ENCODE measurements at regions not wholly inside any gene's neighbourhood (a gene's known extent, or its start where the extent isn't known, plus 50 kb on each side); places are given as distances from the start of the nearest gene placed in this dataset.

- Mint-ChIP-seq H3K9me3 (no peaks in the 10 kb centered on the region), H3K4me3 (no peak overlapping the region), H3K4me1 (no peaks in the 10 kb centered on the region), H3K27me3 (peaks cover 5% of the 10 kb centered on the region), H3K27ac (no peak overlapping the region), H3K36me3 (ENCODE audit: low read depth) (no peaks in the 10 kb centered on the region)
- intact Hi-C loops (cut with micrococcal nuclease), result no loop called here
- no peak for DNase-seq
These were observed 111.2 kb upstream of the ZMIZ1 start for GRCh38 chr10:78957471-78958039.

GRCh38 chr10:78959217-78959923 is 109.4 kb upstream of the ZMIZ1 start:
- no peak for DNase-seq
- no peak overlapping the region for H3K27ac Mint-ChIP-seq
- no peaks in the 10 kb centered on the region for H3K4me1 Mint-ChIP-seq
- no peaks in the 10 kb centered on the region for H3K9me3 Mint-ChIP-seq
- no peaks in the 10 kb centered on the region for H3K36me3 Mint-ChIP-seq (ENCODE audit: low read depth)
- H3K4me3 Mint-ChIP-seq, result no peak overlapping the region
- intact Hi-C loops (cut with micrococcal nuclease), result no loop called here
- H3K27me3 Mint-ChIP-seq, result peaks cover 5% of the 10 kb centered on the region

GRCh38 chr10:78959924-78960285 is 108.9 kb upstream of the ZMIZ1 start:
- Mint-ChIP-seq H3K9me3 (no peaks in the 10 kb centered on the region), H3K4me1 (no peaks in the 10 kb centered on the region), H3K4me3 (no peak overlapping the region), H3K27me3 (peaks cover 5% of the 10 kb centered on the region), H3K27ac (peak overlapping the region; percentile 30), H3K36me3 (ENCODE audit: low read depth) (no peaks in the 10 kb centered on the region)
- intact Hi-C loops (cut with micrococcal nuclease), result no loop called here
- DNase-seq, result no peak

- no peaks in the 10 kb centered on the region for H3K36me3 Mint-ChIP-seq (ENCODE audit: low read depth)
- no peaks in the 10 kb centered on the region for H3K9me3 Mint-ChIP-seq
- no peak overlapping the region for H3K4me3 Mint-ChIP-seq
- H3K27ac Mint-ChIP-seq, result no peak overlapping the region
- DNase-seq, result no peak
- peaks cover 5% of the 10 kb centered on the region for H3K27me3 Mint-ChIP-seq
- no peaks in the 10 kb centered on the region for H3K4me1 Mint-ChIP-seq
- intact Hi-C loops (cut with micrococcal nuclease), result no loop called here
These were observed 108.4 kb upstream of the ZMIZ1 start for GRCh38 chr10:78960316-78960800.

- Mint-ChIP-seq H3K9me3 (no peaks in the 10 kb centered on the region), H3K36me3 (ENCODE audit: low read depth) (no peaks in the 10 kb centered on the region), H3K27me3 (peaks cover 5% of the 10 kb centered on the region), H3K27ac (no peak overlapping the region), H3K4me1 (no peaks in the 10 kb centered on the region), H3K4me3 (no peak overlapping the region)
- DNase-seq, result no peak
- intact Hi-C loops (cut with micrococcal nuclease), result no loop called here
These were observed 107.0 kb upstream of the ZMIZ1 start for GRCh38 chr10:78961760-78962159.

- Mint-ChIP-seq H3K36me3 (ENCODE audit: low read depth) (no peaks in the 10 kb centered on the region), H3K9me3 (no peaks in the 10 kb centered on the region), H3K4me1 (no peaks in the 10 kb centered on the region), H3K27me3 (peaks cover 5% of the 10 kb centered on the region), H3K27ac (no peak overlapping the region), H3K4me3 (no peak overlapping the region)
- intact Hi-C loops (cut with micrococcal nuclease), result no loop called here
- DNase-seq, result no peak
These were observed 105.4 kb upstream of the ZMIZ1 start for GRCh38 chr10:78963074-78964034.

GRCh38 chr10:78964274-78964951 is 104.4 kb upstream of the ZMIZ1 start:
- no peak for DNase-seq
- intact Hi-C loops (cut with micrococcal nuclease), result no loop called here
- H3K9me3 Mint-ChIP-seq, result no peaks in the 10 kb centered on the region

GRCh38 chr10:78964952-78965633 is 103.7 kb upstream of the ZMIZ1 start:
- no peaks in the 10 kb centered on the region for H3K9me3 Mint-ChIP-seq
- H3K36me3 Mint-ChIP-seq (ENCODE audit: low read depth), result no peaks in the 10 kb centered on the region
- H3K27ac Mint-ChIP-seq, result no peak overlapping the region
- H3K4me3 Mint-ChIP-seq, result no peak overlapping the region
- intact Hi-C loops (cut with micrococcal nuclease), result no loop called here
- H3K27me3 Mint-ChIP-seq, result peaks cover 5% of the 10 kb centered on the region
- no peaks in the 10 kb centered on the region for H3K4me1 Mint-ChIP-seq
- no peak for DNase-seq

More at GRCh38 chr10:78964274-78964951, 104.4 kb upstream of the ZMIZ1 start:
- no peak overlapping the region for H3K27ac Mint-ChIP-seq
- peaks cover 5% of the 10 kb centered on the region for H3K27me3 Mint-ChIP-seq
- no peaks in the 10 kb centered on the region for H3K36me3 Mint-ChIP-seq (ENCODE audit: low read depth)
- no peaks in the 10 kb centered on the region for H3K4me1 Mint-ChIP-seq
- H3K4me3 Mint-ChIP-seq, result no peak overlapping the region

- DNase-seq, result no peak
- Mint-ChIP-seq H3K27me3 (peaks cover 5% of the 10 kb centered on the region), H3K9me3 (no peaks in the 10 kb centered on the region), H3K27ac (no peak overlapping the region), H3K4me3 (no peak overlapping the region), H3K36me3 (ENCODE audit: low read depth) (no peaks in the 10 kb centered on the region), H3K4me1 (no peaks in the 10 kb centered on the region)
- intact Hi-C loops (cut with micrococcal nuclease), result no loop called here
These were observed 102.5 kb upstream of the ZMIZ1 start for GRCh38 chr10:78966182-78966787.

GRCh38 chr10:78966844-78967488 is 101.8 kb upstream of the ZMIZ1 start:
- no peaks in the 10 kb centered on the region for H3K36me3 Mint-ChIP-seq (ENCODE audit: low read depth)
- intact Hi-C loops (cut with micrococcal nuclease), result no loop called here
- H3K27ac Mint-ChIP-seq, result peak overlapping the region; percentile 1
- no peak for DNase-seq
- H3K27me3 Mint-ChIP-seq, result peaks cover under 1% of the 10 kb centered on the region
- H3K4me3 Mint-ChIP-seq, result no peak overlapping the region
- H3K9me3 Mint-ChIP-seq, result no peaks in the 10 kb centered on the region
- no peaks in the 10 kb centered on the region for H3K4me1 Mint-ChIP-seq

GRCh38 chr10:78968300-78968942 is 100.3 kb upstream of the ZMIZ1 start:
- intact Hi-C loops (cut with micrococcal nuclease), result no loop called here
- Mint-ChIP-seq H3K4me3 (no peak overlapping the region), H3K9me3 (no peaks in the 10 kb centered on the region), H3K36me3 (ENCODE audit: low read depth) (no peaks in the 10 kb centered on the region), H3K27me3 (no peaks in the 10 kb centered on the region), H3K4me1 (peaks cover 3% of the 10 kb centered on the region), H3K27ac (no peak overlapping the region)
- no peak for DNase-seq

- intact Hi-C loops (cut with micrococcal nuclease), result no loop called here
- peaks cover 3% of the 10 kb centered on the region for H3K4me1 Mint-ChIP-seq
- H3K27me3 Mint-ChIP-seq, result no peaks in the 10 kb centered on the region
- no peak overlapping the region for H3K27ac Mint-ChIP-seq
- no peaks in the 10 kb centered on the region for H3K9me3 Mint-ChIP-seq
- H3K36me3 Mint-ChIP-seq (ENCODE audit: low read depth), result no peaks in the 10 kb centered on the region
- no peak for DNase-seq
- H3K4me3 Mint-ChIP-seq, result no peak overlapping the region
These were observed 99.8 kb upstream of the ZMIZ1 start for GRCh38 chr10:78968943-78969342.

Measured in activated CD4-positive, alpha-beta T cell treated with anti-CD3 and anti-CD28 coated beads, Interleukin-2, amount 10 ng/mL, durations not matched to agents 24 days and 14 days (primary cell).